ENCODE measurements at regions not wholly inside any gene's neighbourhood (a gene's known extent, or its start where the extent isn't known, plus 50 kb on each side); places are given as distances from the start of the nearest gene placed in this dataset.
"Not testable (repeated sequence)": the region's sequence is repeated elsewhere in the genome, so short reads cannot be mapped to it uniquely, and the experiment has no call there.

DNA sequence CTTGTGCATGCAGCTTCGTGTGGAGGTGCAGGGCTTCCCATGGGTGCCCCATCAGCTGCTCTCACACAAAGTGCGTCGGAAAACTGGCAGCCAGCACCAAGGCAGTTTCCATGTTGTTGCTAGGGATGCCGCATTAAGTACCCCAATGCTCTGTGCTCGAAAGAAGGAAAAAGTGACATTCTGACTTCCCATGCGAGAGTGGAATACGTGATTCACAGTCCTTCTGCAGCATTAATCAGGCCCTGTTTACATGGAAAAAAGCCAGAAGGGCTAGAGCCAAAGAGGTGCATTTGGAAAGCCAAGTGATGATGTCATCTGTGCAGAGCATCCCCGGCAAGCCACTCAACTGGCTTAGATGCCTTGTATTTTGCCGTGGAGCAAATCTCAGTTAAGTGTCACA is 258.3 kb downstream of the GATA3 start:
- TF ChIP-seq, protein P1, sequence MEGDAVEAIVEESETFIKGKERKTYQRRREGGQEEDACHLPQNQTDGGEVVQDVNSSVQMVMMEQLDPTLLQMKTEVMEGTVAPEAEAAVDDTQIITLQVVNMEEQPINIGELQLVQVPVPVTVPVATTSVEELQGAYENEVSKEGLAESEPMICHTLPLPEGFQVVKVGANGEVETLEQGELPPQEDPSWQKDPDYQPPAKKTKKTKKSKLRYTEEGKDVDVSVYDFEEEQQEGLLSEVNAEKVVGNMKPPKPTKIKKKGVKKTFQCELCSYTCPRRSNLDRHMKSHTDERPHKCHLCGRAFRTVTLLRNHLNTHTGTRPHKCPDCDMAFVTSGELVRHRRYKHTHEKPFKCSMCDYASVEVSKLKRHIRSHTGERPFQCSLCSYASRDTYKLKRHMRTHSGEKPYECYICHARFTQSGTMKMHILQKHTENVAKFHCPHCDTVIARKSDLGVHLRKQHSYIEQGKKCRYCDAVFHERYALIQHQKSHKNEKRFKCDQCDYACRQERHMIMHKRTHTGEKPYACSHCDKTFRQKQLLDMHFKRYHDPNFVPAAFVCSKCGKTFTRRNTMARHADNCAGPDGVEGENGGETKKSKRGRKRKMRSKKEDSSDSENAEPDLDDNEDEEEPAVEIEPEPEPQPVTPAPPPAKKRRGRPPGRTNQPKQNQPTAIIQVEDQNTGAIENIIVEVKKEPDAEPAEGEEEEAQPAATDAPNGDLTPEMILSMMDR (IDR thresholded peaks at IDR 0.05) = no peak
- no peak for ATAC-seq
- no peaks in the 10 kb centered on the region for H3K4me1 Mint-ChIP-seq
- no peaks in the 10 kb centered on the region for H3K9me3 Mint-ChIP-seq
- no peaks in the 10 kb centered on the region for H3K9me3 ChIP-seq (ENCODE audit: control insufficient read depth, insufficient read depth, low read length)
- no peak overlapping the region for H3K27ac ChIP-seq (ENCODE audit: low read length)
- H3K4me3 Mint-ChIP-seq = no peak overlapping the region
- DNase-seq = no peak
- H3K36me3 Mint-ChIP-seq = no peaks in the 10 kb centered on the region
- intact Hi-C loops (cut with micrococcal nuclease) = no loop called here
- no peaks in the 10 kb centered on the region for H3K27me3 ChIP-seq (ENCODE audit: control insufficient read depth, insufficient read depth, low read length)
- no peak overlapping the region for H3K27ac Mint-ChIP-seq
- no peak overlapping the region for H3K4me3 ChIP-seq (ENCODE audit: low read length)
- H3K4me1 ChIP-seq (ENCODE audit: control insufficient read depth, insufficient read depth, low read length) = no peaks in the 10 kb centered on the region
- peaks cover 0 to 3% of the 10 kb centered on the region in 2 donors for H3K27me3 Mint-ChIP-seq (ENCODE audit: low read depth in 2 of 2)
- WGBS (ENCODE audit: insufficient coverage) = 82% methylated on average over 9 of the region's 9 CpGs
- no peaks in the 10 kb centered on the region for H3K36me3 ChIP-seq (ENCODE audit: control insufficient read depth, insufficient read depth, low read length)

DNA sequence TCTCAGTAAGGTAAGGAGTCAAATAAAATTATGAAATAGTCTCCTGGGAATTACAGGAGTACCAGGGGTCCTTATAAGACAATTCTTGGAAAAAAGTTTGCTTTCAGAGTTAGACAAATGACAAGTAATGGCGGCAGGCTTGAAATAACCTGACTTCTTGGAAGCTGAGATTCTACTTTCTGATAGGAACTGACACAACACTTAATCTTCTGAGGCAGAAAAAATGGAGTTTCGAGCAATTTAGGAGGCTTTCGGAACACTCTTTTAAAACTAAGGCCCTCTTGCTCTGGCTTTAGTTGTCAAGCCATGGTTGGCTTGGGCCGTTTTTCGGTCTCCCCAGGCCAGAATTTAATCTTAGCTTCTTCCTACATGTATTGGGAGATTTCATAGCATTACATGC is 260.0 kb downstream of the GATA3 start:
- H3K27ac Mint-ChIP-seq = no peak overlapping the region
- no peaks in the 10 kb centered on the region for H3K9me3 ChIP-seq (ENCODE audit: control insufficient read depth, insufficient read depth, low read length)
- no peak overlapping the region for H3K4me3 Mint-ChIP-seq
- WGBS (ENCODE audit: insufficient coverage) = 94% methylated on average over 5 of the region's 5 CpGs
- no peaks in the 10 kb centered on the region for H3K9me3 Mint-ChIP-seq
- H3K36me3 Mint-ChIP-seq = no peaks in the 10 kb centered on the region
- H3K27me3 Mint-ChIP-seq (ENCODE audit: low read depth in 2 of 2) = peaks cover 1 to 3% of the 10 kb centered on the region in 2 donors
- ATAC-seq (no peak), DNase-seq (no peak)
- H3K4me3 ChIP-seq (ENCODE audit: low read length) = no peak overlapping the region
- H3K4me1 Mint-ChIP-seq = no peaks in the 10 kb centered on the region
- H3K27me3 ChIP-seq (ENCODE audit: control insufficient read depth, insufficient read depth, low read length) = no peaks in the 10 kb centered on the region
- H3K36me3 ChIP-seq (ENCODE audit: control insufficient read depth, insufficient read depth, low read length) = no peaks in the 10 kb centered on the region
- no peak overlapping the region for H3K27ac ChIP-seq (ENCODE audit: low read length)
- TF ChIP-seq, protein P1 (IDR thresholded peaks at IDR 0.05) = no peak
- intact Hi-C loops (cut with micrococcal nuclease) = no loop called here
- no peaks in the 10 kb centered on the region for H3K4me1 ChIP-seq (ENCODE audit: control insufficient read depth, insufficient read depth, low read length)

DNA sequence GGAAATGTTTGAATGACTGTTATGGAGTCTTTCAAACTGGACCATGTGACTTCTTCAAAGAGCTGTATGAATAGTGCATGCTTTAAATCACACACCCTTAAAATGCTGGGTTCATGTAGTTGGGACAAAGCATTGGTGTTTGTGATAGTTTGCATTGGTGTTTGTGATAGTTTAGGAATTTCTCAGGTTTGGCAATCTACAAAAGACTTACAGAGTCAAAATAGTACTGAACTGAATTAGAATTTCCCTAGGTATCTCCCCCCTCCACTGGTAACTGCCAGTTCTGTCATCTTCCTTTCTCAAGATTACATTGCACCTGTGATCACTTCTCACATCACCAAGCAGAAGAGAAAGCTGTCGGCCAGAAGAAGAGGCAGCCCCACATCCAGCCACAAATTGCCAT is 261.1 kb downstream of the GATA3 start:
- 36% methylated on average over 1 of the region's 1 CpG for WGBS (ENCODE audit: insufficient coverage)
- H3K27me3 Mint-ChIP-seq (ENCODE audit: low read depth in 2 of 2) = peaks cover 3 to 13% of the 10 kb centered on the region in 2 donors
- intact Hi-C loops (cut with micrococcal nuclease) = no loop called here

DNA sequence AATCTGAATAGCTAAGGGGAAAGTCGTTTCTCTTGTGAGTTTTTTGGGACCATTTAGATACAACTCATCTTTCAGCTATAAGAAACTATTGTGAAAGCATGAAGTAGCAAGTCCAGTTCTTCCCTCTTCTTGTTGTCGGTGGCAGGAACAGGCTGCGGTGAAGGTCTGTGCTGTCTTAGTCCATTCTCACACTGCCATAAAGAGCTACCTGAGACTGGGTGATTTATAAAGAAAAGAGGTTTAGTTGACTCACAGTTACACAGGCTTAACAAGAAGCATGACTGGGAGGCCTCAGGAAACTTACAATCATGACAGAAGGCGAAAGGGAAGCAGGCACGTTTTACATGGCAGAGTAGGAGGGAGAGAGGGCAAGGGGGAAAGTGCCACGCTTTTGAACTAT is 261.8 kb downstream of the GATA3 start:
- TF ChIP-seq, protein P1 (IDR thresholded peaks at IDR 0.05) = no peak
- no peak for ATAC-seq
- H3K36me3 ChIP-seq (ENCODE audit: control insufficient read depth, insufficient read depth, low read length) = no peaks in the 10 kb centered on the region
- no peaks in the 10 kb centered on the region for H3K4me1 ChIP-seq (ENCODE audit: control insufficient read depth, insufficient read depth, low read length)
- H3K4me3 ChIP-seq (ENCODE audit: low read length) = no peak overlapping the region
- Mint-ChIP-seq H3K36me3 (no peaks in the 10 kb centered on the region), H3K4me1 (no peaks in the 10 kb centered on the region), H3K27me3 (ENCODE audit: low read depth in 2 of 2) (peaks cover 9 to 19% of the 10 kb centered on the region in 2 donors), H3K4me3 (no peak overlapping the region), H3K27ac (no peak overlapping the region), H3K9me3 (no peaks in the 10 kb centered on the region)
- H3K27me3 ChIP-seq (ENCODE audit: control insufficient read depth, insufficient read depth, low read length) = no peaks in the 10 kb centered on the region
- WGBS (ENCODE audit: insufficient coverage) = 93% methylated on average over 5 of the region's 6 CpGs
- H3K9me3 ChIP-seq (ENCODE audit: control insufficient read depth, insufficient read depth, low read length) = no peaks in the 10 kb centered on the region
- H3K27ac ChIP-seq (ENCODE audit: low read length) = no peak overlapping the region
- DNase-seq = no peak
- intact Hi-C loops (cut with micrococcal nuclease) = no loop called here

More for the DNA sequence above, 261.1 kb downstream of the GATA3 start:
- Histone ChIP-seq H3K27ac (ENCODE audit: low read length) (no peak overlapping the region), H3K27me3 (ENCODE audit: control insufficient read depth, insufficient read depth, low read length) (no peaks in the 10 kb centered on the region), H3K4me3 (ENCODE audit: low read length) (no peak overlapping the region), H3K36me3 (ENCODE audit: control insufficient read depth, insufficient read depth, low read length) (no peaks in the 10 kb centered on the region), H3K4me1 (ENCODE audit: control insufficient read depth, insufficient read depth, low read length) (no peaks in the 10 kb centered on the region), H3K9me3 (ENCODE audit: control insufficient read depth, insufficient read depth, low read length) (no peaks in the 10 kb centered on the region)
- Mint-ChIP-seq H3K4me3 (no peak overlapping the region), H3K36me3 (no peaks in the 10 kb centered on the region), H3K27ac (no peak overlapping the region), H3K4me1 (no peaks in the 10 kb centered on the region), H3K9me3 (no peaks in the 10 kb centered on the region)
- no peak for ATAC-seq
- no peak for DNase-seq
- TF ChIP-seq, protein P1 (IDR thresholded peaks at IDR 0.05) = no peak

DNA sequence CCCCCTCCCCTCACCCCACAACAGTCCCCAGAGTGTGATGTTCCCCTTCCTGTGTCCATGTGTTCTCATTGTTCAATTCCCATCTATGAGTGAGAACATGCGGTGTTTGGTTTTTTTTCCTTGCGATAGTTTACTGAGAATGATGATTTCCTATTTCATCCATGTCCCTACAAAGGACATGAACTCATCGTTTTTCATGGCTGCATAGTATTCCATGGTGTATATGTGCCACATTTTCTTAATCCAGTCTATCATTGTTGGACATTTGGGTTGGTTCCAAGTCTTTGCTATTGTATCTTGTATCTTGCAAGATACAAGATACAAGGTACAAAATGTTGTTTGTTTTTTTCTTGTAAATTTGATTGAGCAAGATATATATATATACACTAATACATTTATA is 263.9 kb downstream of the GATA3 start:
- WGBS (ENCODE audit: insufficient coverage) = no CpG with 5 or more reads among the region's 3 CpGs
- intact Hi-C loops (cut with micrococcal nuclease); H3K4me1 ChIP-seq (ENCODE audit: control insufficient read depth, insufficient read depth, low read length); H3K4me3 ChIP-seq (ENCODE audit: low read length); H3K36me3 Mint-ChIP-seq; H3K9me3 ChIP-seq (ENCODE audit: control insufficient read depth, insufficient read depth, low read length); H3K9me3 Mint-ChIP-seq; DNase-seq; H3K27me3 ChIP-seq (ENCODE audit: control insufficient read depth, insufficient read depth, low read length); H3K36me3 ChIP-seq (ENCODE audit: control insufficient read depth, insufficient read depth, low read length); H3K27ac Mint-ChIP-seq; H3K27ac ChIP-seq (ENCODE audit: low read length); H3K4me3 Mint-ChIP-seq; H3K4me1 Mint-ChIP-seq; ATAC-seq: not testable (repeated sequence)
- H3K27me3 Mint-ChIP-seq (ENCODE audit: low read depth in 2 of 2) = peaks cover 12 to 27% of the 10 kb centered on the region in 2 donors
